Epithelial cell of proximal tubule (primary cell): ENCODE measurements at regions not wholly inside any gene's neighbourhood (a gene's known extent, or its start where the extent isn't known, plus 50 kb on each side); places are given as distances from the start of the nearest gene placed in this dataset.
"Not testable (repeated sequence)": the region's sequence is repeated elsewhere in the genome, so short reads cannot be mapped to it uniquely, and the experiment has no call there.

Experiments used
- DNase-seq: peaks from one replicate; pipeline ENCODE4 v3.0.0-alpha.2; 2011; ENCODE audit warnings: low read depth
- H3K4me3 ChIP-seq: 2 replicates; pipeline ENCODE4 v1.5.1; 2011; ENCODE audit warnings: low read depth, mild to moderate bottlenecking, low read length
- TF ChIP-seq, protein P1 (sequence below): conservative IDR thresholded peaks from 2 replicates; pipeline ENCODE4 v1.5.1; 2012; ENCODE audit warnings: low read depth, mild to moderate bottlenecking, low read length

DNA sequence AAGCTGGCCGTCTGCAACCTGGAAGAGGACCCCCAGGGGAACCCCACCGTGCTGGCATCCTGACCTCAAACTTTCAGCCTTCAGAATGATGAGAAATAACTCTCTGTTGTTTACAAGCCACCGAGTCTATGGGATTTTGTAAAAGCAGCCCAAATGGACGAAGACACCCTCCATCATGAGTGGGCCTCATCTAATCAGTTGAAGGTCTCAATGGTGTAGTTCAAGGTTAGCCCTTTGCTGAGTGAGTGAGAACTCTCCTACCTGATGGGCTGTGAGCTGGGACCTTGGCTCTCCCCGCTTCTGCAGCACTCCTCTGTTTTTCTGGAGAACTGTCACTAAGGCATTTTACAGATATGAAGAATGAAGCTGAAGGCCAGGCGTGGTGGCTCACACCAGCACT, 325.9 kb upstream of the TNRC6C start:
- no peak for DNase-seq
- TF ChIP-seq, protein P1, sequence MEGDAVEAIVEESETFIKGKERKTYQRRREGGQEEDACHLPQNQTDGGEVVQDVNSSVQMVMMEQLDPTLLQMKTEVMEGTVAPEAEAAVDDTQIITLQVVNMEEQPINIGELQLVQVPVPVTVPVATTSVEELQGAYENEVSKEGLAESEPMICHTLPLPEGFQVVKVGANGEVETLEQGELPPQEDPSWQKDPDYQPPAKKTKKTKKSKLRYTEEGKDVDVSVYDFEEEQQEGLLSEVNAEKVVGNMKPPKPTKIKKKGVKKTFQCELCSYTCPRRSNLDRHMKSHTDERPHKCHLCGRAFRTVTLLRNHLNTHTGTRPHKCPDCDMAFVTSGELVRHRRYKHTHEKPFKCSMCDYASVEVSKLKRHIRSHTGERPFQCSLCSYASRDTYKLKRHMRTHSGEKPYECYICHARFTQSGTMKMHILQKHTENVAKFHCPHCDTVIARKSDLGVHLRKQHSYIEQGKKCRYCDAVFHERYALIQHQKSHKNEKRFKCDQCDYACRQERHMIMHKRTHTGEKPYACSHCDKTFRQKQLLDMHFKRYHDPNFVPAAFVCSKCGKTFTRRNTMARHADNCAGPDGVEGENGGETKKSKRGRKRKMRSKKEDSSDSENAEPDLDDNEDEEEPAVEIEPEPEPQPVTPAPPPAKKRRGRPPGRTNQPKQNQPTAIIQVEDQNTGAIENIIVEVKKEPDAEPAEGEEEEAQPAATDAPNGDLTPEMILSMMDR, result no peak
- no peak overlapping the region for H3K4me3 ChIP-seq

DNA sequence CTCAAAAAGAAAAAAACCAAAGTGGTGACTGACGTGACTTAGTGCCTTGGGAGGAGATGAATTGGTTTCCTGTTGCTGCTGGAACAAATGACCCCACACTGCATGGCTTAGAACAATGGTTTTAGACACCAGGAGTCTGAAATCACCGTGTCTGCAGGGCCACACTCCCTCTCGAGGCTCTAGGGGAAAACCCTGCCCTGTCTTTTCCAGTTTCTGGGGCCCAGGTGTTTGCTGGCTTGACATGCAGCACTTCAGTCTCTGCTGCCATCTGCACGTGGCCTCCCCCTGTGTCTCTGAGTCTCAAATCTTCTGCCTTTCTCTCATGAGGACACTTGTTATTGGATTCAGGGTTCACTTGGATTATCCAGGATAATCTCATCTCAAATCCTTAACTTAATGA, 323.8 kb upstream of the TNRC6C start:
- TF ChIP-seq, protein P1, result no peak
- no peak overlapping the region for H3K4me3 ChIP-seq
- no peak for DNase-seq

DNA sequence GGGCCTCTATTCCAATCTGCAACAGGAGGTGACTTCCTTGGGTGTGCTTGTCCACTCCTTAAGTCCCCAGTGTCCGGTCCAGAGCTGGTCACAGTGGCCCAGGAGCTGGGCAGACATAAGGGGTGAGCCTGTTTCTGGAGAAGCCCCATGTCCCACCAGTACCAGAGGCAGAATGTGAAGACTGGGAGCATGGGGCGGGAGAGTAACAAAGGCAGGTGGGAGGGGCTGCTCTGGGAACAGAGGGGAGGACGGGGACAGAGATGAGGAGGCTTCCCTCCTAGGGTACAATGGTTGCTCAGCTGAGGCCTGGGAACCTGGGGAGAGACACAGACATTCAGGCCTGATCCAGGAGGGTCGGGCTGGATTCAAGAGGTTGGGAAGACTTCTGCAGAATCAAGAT, 323.3 kb upstream of the TNRC6C start:
- H3K4me3 ChIP-seq, result no peak overlapping the region
- TF ChIP-seq, protein P1, result no peak
- no peak for DNase-seq

DNA sequence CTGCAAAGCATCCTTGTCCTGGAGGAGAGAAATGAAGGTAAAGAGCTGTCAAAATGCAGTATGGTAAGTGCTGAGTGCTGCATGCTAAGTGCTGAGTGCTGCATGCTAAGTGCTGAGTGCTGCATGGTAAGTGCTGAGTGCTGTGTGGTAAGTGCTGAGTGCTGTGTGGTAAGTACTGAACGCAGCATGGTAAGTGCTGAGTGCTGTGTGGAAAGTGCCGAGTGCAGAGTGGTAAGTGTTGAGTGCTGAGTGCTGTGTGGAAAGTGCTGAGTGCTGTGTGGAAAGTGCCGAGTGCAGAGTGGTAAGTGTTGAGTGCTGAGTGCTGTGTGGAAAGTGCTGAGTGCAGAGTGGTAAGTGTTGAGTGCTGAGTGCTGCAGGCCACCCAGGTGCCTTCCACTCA, 322.7 kb upstream of the TNRC6C start:
- not testable (repeated sequence) for DNase-seq, H3K4me3 ChIP-seq

DNA sequence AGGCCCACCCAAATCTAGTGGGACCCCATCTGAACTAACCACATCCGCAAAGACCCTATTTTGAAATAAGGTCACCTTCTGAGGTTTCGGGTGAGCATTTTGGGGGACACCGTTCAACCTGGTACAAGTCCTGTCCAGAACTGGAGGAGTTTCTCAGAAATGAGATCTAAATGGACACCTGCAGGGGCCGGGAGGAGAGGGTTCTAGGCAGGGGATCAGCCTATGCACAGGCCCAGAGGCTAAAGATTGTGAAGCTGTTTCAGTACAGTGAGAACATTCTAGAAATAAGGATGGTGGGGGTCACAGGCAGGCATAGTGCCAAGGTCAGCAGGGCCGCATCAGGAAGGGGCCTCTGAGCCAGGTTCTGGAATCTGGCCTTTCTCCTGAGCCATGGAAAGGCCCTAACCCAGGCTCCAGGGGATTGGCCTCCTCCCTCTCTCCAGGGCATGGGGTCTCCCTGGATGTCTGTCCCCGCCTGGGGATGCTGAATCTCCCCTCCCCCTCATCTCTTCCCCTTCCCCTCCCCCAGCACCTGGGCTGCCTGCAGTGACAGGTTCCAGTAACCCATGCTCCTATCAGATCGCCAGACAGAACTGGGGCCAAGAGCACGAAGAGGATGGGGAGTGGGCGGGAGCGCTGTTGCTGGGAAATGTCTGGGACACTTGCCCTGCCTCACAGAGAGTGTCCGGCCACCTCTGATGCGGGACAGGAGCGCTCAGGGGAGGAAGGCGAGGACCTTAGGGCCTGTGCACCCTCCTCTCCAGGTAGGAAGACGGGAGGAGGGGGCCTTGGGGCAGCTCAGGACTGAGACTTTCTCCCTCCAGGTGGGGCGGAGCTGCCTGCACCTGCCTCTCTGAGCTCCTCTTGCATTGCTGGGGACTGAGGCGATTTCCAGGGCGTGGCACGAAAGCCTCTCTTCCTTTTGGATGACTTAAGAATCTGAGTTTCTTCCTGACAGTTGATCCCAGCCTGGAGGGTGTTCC, 321.4 kb upstream of the TNRC6C start:
- H3K4me3 ChIP-seq, result no peak overlapping the region
- no peak for DNase-seq
- TF ChIP-seq, protein P1, result no peak

DNA sequence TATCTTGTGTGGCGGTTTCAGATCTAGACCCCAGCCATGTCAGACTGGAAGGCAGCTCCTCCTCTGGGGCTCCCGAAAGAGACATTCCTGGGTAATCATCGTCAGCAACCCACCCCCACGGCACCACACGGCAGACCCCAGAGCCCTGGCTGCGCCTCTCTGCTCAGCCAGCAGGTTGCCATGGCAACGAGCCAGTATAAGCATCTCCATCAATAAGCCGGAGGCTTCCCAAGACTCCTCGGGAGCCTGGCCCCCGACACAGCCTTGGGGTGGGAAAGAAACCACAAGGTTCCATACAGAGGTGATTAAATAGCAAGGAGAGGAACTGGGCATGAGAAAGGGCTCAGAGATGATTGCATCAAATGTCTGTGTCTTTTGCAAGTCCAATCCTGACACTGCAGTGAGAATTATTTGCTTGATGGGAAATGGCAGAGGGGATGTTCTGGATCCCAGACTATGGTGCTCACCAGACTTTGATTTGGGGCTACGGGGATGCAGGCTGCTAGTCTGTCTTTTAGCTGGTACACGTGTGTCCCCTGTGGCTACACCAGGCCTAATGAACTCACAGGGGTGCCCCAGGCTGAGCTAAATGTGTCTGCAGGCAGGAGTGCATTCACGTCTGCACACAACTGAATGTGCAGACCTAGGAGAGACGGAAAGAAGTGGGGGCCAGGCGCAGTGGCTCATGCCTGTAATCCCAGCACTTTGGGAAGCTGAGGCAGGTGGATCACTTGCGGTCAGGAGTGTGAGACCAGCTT, 320.5 kb upstream of the TNRC6C start:
- TF ChIP-seq, protein P1, result no peak
- H3K4me3 ChIP-seq, result no peak overlapping the region
- DNase-seq, result no peak

DNA sequence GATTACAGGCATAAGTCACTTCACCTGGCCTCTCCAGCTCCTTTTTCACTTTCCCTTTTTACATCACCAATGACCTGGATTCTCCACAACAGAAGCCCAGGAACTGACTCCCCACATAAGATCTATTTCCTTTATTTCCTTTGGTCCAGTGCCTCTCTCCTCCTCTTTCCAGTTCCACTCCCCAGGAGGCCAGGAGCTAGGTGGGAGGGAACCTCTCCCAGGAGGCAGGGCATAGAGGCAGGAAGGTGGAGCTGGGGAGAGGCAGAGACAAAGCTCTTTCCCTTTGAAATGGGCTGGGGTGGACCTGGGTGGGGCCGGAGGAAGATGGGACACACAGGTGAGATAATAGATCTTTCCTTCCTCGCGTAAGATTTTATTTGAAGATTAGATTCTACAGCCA, 318.3 kb upstream of the TNRC6C start:
- no peak for DNase-seq
- H3K4me3 ChIP-seq, result no peak overlapping the region
- TF ChIP-seq, protein P1, result no peak
